ENCODE measurements at regions not wholly inside any gene's neighbourhood (a gene's known extent, or its start where the extent isn't known, plus 50 kb on each side); places are given as distances from the start of the nearest gene placed in this dataset.

DNA sequence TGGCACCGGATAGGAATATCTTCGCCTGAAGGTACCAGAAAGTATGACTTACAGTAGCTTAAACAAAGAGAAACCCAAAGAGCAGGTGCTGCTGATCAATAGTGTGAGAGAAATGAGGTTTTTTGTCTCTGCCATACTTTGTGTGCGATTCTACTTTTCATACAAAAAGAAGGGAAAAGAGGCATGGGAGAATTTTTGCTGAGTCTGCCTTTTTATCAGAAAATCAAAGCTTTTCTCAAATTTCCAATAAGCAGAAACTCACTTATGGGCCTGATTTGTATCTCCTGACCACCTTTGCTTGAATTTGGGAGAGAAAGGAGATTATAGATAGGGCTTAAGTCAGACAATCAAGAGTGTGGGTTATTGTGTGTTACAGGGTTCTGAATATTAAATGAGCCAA is 65.5 kb upstream of the TAF11L2 start:
- TF ChIP-seq, protein P1, sequence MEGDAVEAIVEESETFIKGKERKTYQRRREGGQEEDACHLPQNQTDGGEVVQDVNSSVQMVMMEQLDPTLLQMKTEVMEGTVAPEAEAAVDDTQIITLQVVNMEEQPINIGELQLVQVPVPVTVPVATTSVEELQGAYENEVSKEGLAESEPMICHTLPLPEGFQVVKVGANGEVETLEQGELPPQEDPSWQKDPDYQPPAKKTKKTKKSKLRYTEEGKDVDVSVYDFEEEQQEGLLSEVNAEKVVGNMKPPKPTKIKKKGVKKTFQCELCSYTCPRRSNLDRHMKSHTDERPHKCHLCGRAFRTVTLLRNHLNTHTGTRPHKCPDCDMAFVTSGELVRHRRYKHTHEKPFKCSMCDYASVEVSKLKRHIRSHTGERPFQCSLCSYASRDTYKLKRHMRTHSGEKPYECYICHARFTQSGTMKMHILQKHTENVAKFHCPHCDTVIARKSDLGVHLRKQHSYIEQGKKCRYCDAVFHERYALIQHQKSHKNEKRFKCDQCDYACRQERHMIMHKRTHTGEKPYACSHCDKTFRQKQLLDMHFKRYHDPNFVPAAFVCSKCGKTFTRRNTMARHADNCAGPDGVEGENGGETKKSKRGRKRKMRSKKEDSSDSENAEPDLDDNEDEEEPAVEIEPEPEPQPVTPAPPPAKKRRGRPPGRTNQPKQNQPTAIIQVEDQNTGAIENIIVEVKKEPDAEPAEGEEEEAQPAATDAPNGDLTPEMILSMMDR (IDR thresholded peaks at IDR 0.05; ENCODE audit: low read depth, low read length), result no peak
- no peak for TF ChIP-seq POLR2A (IDR thresholded peaks at IDR 0.05; ENCODE audit: extremely low read depth, insufficient read length)
- TF ChIP-seq MYC (IDR thresholded peaks at IDR 0.05; ENCODE audit: low read depth, low read length), result no peak

Measured in NB4 (cell line).